ENCODE measurements at regions not wholly inside any gene's neighbourhood (a gene's known extent, or its start where the extent isn't known, plus 50 kb on each side); places are given as distances from the start of the nearest gene placed in this dataset.

DNA sequence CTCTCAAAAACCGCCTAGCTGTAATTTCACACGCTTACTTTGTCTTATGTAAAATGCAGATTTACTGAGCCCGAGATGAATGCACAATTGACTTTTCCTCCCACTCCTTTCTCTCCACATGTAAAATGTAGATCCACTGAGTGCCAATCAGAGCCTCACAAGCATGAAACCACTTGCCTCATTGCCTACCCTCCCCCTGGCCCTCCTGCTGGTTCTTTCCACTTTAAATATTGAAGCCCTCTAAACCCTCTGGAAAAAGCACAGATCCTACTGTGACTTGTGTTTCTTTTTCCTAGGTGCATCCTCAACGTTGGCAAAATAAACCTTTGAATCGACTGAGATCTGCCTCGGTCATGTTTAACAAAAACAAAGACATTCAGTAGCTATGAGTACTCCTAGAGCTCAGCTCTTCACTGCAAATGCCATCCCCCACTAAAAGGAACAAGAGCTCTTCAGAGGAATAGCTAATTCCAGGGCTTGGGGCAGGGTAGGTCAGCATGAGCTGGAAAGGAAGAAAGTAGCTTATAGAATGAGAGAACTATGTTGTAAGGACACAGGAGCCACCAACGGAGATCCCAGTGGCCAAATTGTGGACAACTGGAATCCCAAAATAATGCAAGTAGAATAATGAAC is 365.5 kb upstream of the RUNX1 start:
- DNase-seq: no peak

DNA sequence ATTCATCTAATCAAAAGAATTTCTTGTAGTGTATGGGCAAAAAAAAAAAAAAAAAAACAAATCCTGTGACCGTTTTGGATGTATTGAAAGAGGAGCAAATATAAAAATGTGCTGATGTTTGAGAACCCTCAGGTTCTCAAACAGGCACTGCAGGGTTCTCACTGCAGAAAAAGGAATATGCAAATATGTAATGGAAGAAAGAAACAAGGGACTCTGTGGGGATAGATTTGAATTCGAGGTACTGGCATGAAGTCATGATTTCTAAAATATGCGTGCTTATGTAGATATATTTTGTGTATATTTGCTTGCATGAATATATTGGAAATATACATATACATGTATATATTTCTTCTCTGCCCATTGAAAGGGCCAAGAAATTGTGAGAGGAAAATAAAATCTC is 365.0 kb upstream of the RUNX1 start:
- DNase-seq: no peak

- DNase-seq: no peak
Measured at GRCh38 chr21:35412231-35412630, 363.1 kb upstream of the RUNX1 start.

GRCh38 chr21:35411434-35411833 is 362.3 kb upstream of the RUNX1 start:
- DNase-seq: no peak

DNA sequence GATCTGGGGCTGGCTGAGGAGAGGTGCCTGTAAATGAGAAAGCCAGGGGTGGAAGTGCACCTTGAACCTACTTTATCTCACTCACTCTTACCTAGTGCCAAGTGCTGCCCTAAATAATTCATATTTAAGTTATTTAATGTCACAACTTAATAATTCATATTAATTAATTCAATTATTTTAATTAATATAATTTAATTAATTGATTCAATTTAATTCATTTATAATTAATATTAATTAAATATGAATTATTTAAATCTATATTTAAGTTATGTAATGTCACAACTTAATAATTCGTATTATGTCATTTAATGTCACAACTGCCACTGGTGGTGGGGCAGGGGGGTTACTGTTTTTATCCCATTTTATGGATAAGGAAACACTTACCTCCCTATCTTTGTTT is 361.6 kb upstream of the RUNX1 start:
- no peak for DNase-seq

GRCh38 chr21:35410123-35410522 is 361.0 kb upstream of the RUNX1 start:
- no peak for DNase-seq

DNA sequence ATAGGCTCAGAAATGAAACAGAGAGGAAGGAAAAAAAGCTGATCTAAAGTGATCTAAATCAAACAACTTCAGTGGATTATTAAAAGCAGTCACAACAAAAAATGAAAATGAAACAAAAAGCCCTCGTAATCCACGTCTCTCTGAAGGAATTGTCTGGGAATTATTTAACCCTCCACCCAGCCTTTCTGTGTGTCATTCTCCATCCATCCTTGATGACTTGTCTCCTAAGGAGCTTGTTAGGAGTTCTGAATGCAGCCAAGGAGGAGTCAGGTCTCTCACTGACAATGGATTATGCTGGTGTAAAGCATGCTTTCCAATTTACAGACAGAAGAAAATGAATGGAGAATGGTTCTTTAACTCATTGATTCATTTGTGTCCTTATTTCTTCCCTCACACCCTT is 359.3 kb upstream of the RUNX1 start:
- no peak for DNase-seq

GRCh38 chr21:35406635-35407034 is 357.5 kb upstream of the RUNX1 start:
- no peak for DNase-seq

GRCh38 chr21:35405981-35406380 is 356.9 kb upstream of the RUNX1 start:
- peak; percentile 94 for DNase-seq

DNA sequence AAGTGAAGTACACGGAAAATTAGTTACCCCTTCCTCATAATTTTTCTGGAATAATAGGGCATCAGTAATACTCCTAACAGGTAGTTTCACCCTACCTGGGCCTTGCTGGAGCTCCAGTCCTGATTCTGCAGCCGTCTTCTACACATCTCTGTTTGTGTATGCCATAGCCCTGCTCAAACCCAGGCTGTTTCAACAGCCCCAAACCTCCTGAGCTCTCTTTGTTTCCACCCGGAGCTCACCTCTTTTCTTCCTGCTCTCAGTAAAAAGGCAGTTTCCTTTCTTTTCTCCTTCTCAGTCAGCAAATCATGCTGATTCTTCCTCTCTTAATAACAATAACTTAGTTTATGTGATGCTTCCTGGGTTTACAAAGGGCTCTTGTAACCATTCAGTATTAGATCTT is 355.1 kb upstream of the RUNX1 start:
- no peak for DNase-seq

GRCh38 chr21:35402061-35402460 is 353.0 kb upstream of the RUNX1 start:
- no peak for DNase-seq

- DNase-seq: no peak
Measured at GRCh38 chr21:35401476-35401875, 352.4 kb upstream of the RUNX1 start.

DNA sequence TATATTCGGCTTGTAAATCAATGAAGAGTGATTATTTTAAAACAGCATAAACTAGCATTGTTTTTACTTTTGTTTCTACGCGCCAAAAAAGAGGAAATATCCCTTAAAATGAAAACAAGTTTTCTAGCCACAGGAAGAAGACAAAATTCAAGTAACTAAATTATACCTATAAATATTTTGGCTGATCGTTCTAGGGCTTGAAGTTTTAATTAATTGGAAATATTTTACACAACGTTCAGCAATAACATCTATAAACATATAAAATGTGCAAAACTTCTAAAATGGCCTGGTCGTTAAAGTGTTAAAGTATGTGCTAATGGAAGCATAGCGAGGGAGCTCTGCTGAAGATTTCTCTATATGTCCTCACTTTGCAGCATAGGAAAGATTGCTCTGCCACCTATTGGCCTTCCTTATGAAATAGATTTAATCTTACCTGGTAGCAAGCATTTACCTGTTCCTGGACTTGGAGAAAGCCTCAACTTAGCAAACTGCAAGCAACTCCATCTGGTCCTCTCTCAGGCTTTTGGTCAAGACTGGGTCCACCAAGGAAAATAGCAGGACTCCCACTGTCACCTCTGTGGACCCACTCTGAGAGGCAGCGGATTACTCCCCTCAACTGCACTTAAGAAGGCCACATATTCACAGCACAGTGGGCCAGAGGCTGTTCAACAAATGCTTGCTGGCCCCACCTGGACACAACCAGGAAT is 351.3 kb upstream of the RUNX1 start:
- peak; percentile 85 for DNase-seq

- no peak for DNase-seq
Measured at GRCh38 chr21:35399706-35400105, 350.6 kb upstream of the RUNX1 start.

- DNase-seq: no peak
Measured at GRCh38 chr21:35399002-35399530, 350.0 kb upstream of the RUNX1 start.

DNA sequence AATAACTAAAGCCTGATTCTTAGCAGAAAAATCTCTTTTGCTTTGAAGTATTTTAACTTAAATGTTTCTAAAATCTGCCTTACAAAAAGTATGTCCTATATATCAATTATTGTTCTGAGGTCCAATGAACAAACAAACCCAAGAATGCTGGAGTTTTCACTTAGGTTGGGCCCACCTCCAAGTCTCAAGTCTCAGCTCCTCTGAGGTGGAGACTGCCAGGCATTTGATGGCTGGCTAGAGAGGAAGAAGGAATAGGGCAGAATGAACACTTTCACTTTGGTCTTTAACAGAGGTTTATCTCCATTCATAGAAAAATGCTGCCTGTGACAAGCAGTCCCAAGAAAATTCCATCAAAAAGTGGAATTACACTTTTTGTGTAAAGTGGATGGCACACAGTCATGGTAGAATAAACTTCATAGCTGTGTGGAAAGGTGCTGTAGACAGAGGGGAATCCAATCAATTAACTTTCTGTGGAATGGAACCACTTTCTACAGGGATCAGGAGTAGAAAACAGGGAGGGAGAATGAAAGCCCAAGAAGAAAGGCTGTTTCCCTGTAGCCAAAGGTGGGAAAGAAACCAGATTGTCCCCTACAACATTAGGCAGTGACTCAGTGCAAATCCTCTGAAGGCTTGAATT is 349.4 kb upstream of the RUNX1 start:
- DNase-seq: no peak

GRCh38 chr21:35397781-35398180 is 348.7 kb upstream of the RUNX1 start:
- DNase-seq: no peak

- DNase-seq: no peak
Measured at GRCh38 chr21:35396655-35397054, 347.6 kb upstream of the RUNX1 start.

- DNase-seq: no peak
Measured at GRCh38 chr21:35395728-35396127, 346.6 kb upstream of the RUNX1 start.

- no peak for DNase-seq
Measured at GRCh38 chr21:35394634-35395369, 345.7 kb upstream of the RUNX1 start.

DNA sequence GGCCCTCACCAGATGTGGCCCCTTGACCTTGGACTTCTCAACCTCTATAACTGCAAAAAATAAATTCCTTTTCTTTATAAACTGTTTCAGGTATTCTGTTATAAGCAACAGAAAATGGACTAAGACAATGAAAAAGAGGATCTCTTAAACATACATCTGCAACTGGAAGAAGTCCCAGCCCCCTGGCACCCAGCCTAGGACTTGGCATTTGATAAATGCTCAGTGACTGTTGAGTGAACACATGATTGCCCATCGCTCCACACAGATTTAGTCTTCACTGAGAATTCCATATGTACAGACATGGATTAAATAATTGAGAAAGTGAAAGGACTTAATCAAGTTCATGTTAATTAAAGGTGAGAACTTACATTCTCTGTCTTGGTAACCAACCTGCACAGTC is 344.9 kb upstream of the RUNX1 start:
- no peak for DNase-seq

DNA sequence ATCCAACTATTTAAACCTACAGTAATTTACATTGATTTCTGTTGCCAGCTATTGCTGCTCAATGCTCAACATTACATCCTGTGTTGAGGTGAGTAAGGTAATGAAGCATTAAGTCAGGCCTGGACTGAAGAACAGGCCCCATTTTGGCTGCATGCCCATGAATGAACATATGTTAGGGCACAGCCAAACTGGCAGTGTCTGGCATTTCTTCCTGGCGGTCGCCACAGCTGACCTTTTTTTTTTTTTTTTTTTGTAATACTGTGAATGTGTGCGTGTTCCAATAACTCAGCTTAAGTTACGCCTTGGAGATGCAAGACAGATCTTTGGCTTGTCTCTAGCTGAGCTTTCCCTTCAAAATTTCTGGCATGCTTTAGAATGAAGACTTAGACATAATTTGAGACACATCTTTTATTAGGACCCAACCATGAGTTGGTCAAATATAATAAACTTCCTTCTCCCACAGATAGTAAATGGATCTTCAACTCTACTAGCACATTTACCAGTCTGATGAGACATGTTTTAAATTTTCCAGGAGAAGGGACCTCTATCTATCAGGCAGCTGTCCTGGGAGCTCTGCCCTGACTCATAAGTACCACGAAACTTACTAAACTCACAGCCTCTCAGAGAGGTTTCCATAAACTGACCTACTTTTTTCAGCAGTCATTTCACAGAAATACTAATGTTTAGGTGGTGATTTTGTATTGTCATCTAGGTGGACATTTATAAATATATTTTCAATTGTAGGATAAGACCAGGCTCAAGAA is 341.1 kb upstream of the RUNX1 start:
- DNase-seq: peak; percentile 91

All from NCI-H1105 treated with DMSO at 0.1 percent for 48 hours (cell line).